ENCODE measurements at regions not wholly inside any gene's neighbourhood (a gene's known extent, or its start where the extent isn't known, plus 50 kb on each side); places are given as distances from the start of the nearest gene placed in this dataset.

DNA sequence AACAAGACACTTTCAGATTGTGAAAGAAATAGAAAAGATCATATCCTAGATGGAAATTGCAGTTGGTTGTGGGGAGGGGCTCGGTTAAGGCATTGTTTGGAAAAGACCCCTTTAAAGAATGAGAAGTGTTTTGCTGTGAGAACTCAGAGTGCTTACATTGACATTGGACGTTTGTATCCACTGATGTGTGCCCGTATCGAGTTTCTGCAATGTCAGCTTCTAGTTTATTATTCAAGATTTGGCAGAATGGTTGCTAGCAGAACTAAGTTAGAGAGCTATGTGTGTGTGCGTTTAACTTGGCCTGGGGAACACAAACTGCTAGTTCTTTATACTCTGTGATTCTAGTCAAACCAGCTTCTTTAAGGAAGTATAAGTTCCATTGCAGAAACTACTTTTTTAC lies 2702.5 kb downstream of the PCDH7 start:
- TF ChIP-seq, protein P1, sequence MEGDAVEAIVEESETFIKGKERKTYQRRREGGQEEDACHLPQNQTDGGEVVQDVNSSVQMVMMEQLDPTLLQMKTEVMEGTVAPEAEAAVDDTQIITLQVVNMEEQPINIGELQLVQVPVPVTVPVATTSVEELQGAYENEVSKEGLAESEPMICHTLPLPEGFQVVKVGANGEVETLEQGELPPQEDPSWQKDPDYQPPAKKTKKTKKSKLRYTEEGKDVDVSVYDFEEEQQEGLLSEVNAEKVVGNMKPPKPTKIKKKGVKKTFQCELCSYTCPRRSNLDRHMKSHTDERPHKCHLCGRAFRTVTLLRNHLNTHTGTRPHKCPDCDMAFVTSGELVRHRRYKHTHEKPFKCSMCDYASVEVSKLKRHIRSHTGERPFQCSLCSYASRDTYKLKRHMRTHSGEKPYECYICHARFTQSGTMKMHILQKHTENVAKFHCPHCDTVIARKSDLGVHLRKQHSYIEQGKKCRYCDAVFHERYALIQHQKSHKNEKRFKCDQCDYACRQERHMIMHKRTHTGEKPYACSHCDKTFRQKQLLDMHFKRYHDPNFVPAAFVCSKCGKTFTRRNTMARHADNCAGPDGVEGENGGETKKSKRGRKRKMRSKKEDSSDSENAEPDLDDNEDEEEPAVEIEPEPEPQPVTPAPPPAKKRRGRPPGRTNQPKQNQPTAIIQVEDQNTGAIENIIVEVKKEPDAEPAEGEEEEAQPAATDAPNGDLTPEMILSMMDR (conservative IDR thresholded peaks at IDR 0.05; ENCODE audit: low read depth, low read length), result no peak
- TF ChIP-seq EZH2 (IDR thresholded peaks at IDR 0.05; ENCODE audit: low read length, unreplicated experiment) (no peak), EZH2phosphoT487 (IDR thresholded peaks at IDR 0.05; ENCODE audit: borderline replicate concordance, low read length) (no peak)
